HG02970 (cell line): ENCODE measurements at regions not wholly inside any gene's neighbourhood (a gene's known extent, or its start where the extent isn't known, plus 50 kb on each side); places are given as distances from the start of the nearest gene placed in this dataset.
"Not testable (repeated sequence)": the region's sequence is repeated elsewhere in the genome, so short reads cannot be mapped to it uniquely, and the experiment has no call there.

Experiments
- ATAC-seq: cut with Tn5 transposase; IDR thresholded peaks from one replicate; pipeline ENCODE4 v1.9.1; 2021; ENCODE audit warnings: mild to moderate bottlenecking, moderate library complexity, moderate number of reproducible peaks; ENCODE audit not compliant: unreplicated experiment, low FRiP score

DNA sequence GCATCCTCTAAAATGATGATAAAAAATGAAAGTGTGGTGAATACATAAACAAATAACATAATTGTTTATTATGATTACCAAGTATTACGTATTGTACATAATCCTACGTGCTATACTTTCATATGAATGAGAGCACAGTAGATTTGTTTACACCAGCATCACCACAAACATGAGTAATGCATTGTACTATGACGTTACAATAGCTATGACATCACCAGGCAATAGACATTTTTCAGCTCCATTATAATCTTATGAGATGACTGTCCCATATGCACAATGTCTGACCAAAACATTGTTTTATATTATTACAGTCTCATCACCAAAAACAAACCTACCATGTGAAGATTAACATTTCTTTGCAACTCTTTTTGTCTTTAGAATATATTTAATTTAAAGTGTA lies 225.7 kb upstream of the TENT5A start:
- ATAC-seq, result no peak

DNA sequence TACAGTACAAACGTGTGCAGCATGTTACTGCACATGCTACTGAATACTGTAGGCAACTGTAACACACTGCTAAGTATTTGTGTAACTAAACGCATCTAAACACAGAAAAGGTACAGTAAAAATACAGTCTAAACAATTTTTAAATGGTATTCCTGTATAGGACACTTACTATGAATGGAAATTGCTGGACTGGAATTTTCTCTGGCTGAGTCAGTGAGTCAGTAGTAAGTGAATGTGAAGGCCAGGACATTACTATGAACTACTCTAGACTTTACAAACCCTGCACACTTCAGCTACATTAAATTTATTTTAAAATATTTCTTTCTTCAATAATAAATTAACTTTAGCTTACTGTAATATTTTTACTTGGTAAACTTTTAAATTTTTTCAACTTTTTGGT lies 225.0 kb upstream of the TENT5A start:
- ATAC-seq, result no peak

DNA sequence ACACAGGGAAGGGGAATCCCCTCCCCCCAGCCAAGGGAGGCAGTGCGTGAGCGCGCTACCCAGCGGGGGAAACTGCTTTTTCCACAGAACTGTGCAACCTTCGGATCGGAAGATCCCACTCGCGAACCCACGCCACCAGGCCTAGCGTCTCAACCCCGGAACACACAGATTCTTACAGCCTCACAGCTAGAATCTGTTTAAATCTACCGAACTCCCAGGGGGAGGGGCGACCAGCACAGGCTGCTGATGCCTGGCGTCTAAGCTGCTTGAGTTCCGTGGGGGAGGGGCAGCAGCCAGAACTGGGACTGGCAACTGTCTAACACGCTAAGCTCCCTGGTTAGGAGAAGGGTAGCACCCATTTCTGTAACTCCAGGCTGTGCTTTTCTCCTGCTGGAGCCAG lies 217.3 kb upstream of the TENT5A start:
- ATAC-seq, result no peak

DNA sequence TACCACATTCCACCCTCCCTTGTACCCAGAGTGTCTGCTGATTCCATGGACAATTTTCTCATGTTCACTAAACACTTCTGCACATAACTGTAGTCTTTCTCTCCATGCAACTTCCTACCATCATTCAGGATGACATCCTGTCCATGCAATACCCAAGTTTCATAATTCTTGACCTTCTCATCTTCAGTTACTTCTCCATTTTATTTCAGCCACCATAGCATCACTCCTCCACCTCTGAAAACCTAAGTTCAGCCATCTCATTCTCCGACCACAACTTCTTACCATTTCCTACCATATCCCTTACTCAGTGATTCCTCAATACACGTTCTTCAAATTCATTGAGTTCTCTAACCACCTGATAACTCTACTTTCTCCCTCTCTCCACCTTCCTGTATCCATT lies 216.5 kb upstream of the TENT5A start:
- ATAC-seq, result no peak

DNA sequence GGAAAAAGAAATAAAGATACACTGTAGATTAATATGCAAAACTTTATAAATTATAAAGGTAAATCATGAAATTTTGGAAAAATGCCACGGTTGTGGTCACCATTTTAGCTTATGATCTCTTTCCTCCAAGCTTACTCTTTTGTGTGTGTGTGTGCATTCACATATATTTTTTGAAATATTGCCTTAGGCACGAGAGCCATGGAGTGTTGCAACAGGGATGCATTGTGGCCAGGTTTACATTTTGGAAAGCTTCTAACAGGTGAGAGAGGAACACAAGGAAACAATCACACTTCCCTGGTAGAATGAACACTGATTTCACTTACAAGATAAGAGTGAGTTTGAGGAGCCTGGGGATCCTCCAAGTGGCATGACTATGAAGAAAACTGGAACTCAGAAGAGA lies 214.5 kb upstream of the TENT5A start:
- ATAC-seq, result no peak

DNA sequence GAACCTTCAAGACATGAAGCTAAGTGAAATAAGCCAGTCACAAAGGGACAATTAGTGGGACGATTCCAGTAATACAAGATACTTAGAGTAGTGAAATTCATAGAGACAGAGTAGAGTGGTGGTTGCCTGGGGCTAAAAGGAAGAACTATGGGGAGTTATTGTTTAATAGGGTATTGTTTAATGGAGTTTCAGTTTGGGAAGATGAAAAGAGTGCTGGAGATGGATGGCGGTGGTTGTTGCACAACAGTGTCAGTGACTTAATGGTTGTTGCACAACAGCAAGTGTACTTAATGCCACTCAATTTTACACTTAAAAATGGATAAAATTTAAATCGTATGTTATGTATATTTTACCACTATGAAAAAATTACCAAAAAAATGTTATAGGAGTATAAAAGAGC lies 209.7 kb upstream of the TENT5A start:
- ATAC-seq, result no peak

DNA sequence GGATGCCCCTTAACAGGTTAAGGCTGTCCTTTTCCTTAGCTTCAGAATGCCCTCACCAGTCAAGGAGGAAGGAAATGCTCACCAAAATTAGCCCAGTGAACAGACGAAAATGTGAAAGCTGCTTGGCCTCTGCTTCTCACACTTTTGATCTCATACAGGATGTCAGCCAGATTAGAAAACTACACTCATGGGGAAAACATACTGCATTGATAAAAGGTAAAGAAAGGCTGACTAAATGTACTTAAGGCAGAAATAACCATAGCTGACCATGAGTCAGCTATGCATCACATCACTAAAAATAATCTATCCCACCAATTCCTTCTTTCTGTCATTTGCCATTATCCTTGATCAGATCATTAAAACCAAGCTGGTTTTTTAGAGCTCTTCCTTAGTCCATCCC lies 198.4 kb upstream of the TENT5A start:
- no peak for ATAC-seq

DNA sequence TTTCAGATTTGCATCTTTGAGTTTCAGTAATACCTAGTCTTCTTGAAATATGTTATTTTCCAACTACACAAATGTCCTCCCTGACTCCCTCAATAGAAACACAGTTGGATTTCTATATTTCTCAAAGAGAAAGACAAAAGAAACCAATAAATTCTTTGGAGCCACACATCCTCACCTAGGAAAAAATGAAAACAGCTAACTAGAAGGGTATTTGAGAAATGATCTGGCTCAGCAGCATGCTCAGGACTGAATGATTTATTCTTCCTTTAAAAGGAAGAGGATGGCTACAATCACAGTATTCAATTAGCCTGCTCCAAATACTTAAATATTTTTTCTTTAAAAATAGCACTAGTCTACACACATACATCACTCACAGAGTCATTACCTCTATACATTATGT lies 196.4 kb upstream of the TENT5A start:
- no peak for ATAC-seq

DNA sequence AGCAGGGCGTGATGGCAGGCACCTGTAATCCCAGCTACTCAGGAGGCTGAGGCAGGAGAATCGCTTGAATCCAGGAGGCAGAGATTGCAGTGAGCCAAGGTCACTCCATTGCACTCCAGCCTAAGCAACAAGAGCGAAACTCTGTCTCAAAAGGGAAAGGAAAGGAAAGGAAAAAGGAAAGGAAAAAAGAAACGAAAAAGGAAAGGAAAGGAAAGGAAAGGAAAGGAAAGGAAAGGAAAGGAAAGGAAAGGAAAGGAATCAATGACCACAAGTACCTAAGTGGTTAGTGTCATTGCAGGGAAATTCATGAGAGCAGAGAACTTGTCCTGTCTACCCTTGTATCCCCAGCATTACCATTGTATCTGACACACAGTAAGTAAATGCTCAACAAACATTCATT lies 195.7 kb upstream of the TENT5A start:
- not testable (repeated sequence) for ATAC-seq

DNA sequence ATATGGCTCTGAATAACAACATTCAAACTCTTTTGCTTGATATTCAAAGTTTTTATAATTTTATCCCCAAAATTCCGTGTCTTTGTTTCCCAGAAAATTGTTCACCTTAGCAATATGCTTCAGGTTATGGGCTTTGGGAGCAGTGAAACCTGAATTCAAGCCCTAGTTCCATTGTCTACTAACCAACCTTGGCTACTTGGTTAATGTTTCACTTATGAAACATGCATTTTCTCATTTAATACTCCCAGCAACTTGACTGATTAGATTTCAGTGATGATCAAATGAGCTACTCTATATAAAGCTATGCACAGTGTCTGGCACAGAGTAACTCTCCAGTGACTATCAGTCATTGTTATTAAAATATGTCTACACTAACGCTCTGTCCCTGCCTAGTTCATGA lies 192.2 kb upstream of the TENT5A start:
- ATAC-seq, result no peak

DNA sequence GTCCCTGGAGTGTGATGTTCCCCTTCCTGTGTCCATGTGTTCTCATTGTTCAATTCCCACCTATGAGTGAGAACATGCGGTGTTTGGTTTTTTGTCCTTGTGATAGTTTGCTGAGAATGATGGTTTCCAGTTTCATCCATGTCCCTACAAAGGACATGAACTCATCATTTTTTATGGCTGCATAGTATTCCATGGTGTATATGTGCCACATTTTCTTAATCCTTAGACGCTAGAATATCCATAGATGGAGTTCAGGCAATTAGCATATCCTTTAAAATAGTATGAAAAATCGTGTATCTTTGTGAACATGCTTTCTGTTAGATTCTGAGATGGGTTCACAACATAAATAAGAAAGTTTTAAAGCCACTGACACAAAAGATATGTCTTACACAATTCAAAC lies 190.4 kb upstream of the TENT5A start:
- not testable (repeated sequence) for ATAC-seq

DNA sequence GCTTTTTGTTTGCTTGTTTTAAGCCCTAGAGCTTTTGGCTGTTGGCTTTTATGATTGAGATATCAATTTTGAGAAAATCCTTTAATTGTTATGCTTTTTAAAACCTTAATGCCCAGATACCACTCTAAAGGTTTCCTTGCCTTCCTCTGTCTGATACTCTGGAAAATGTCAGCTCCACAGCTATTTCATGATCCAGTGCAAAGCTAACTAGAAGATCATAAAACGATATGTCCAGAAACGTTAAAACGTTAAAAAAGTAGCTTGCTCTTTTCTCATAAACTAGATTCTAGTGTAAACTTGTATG lies 189.5 kb upstream of the TENT5A start:
- no peak for ATAC-seq

DNA sequence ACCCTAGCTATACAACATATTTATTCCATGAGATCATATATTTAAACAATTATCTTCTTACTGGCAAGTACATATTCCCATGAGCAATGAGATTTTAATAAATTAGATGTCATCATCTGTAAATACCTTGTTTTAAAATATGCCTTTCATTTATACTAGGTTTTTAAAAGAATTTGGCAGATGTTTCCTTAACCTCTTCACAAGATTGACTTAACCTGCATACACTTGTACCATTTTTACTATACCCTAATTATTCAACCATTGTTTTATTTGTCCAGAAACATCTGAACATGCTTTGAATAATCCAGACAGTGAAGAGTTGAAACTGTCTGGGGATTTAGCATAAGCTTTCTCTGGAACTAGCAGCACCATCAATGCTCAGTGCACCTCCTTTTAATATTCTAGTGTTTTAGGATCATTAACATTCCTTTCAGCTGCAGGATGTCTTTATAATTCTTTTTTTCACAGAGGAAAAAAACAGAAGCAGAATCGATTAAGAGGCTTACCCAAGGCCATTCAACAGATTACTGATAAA lies 188.0 kb upstream of the TENT5A start:
- ATAC-seq, result no peak

DNA sequence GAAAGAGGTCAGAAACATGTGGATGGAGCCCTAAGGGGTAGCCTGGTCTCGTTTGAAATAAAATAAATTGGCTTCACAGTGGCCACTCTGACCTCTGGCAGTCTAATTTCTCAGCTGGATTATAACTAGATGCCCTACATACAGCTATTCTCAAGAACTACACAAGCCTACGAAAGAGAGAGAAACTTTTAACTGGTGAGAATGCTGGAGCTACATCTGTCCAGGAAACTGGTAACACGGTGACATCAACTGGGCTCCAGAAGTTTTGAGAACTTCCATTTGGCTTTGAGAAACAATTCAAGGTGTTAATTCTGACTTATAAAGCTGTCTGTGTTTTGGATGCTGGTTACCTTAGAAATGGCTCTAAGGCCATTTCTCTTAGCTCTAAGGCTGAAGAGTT lies 187.3 kb upstream of the TENT5A start:
- no peak for ATAC-seq

DNA sequence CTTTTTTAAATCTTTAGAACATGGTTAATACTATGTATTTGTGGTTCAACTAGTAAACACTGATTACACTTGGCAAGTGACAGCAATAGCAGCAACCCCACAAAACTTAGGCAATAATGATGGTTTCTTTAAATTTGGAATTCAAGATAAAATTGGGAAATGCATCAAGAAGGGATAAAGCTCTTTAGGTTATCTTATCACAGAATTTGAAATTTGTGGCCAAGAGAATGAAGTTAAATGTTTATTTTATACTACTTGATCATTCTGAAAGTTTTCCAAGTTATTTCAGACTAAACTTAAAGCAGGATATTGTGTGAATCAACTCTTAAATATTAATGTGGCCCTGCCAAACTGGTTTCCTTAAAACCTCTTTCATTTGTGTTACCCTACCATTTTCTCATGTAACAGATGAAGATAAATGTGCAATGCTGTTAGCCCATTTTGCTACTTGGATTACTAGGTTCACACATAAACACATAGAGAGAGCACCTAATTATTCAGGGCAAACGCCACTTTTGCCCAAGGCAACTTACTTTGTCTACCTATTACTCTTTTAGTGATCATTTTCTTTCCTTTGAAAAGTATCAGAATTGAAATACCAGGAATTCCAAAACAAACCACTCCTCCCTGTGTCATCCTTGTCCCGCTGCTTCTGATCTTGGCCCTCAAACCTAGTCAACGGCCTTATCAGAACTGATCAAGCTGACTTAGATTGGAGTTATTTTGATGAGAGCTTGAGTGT lies 186.7 kb upstream of the TENT5A start:
- ATAC-seq, result no peak

DNA sequence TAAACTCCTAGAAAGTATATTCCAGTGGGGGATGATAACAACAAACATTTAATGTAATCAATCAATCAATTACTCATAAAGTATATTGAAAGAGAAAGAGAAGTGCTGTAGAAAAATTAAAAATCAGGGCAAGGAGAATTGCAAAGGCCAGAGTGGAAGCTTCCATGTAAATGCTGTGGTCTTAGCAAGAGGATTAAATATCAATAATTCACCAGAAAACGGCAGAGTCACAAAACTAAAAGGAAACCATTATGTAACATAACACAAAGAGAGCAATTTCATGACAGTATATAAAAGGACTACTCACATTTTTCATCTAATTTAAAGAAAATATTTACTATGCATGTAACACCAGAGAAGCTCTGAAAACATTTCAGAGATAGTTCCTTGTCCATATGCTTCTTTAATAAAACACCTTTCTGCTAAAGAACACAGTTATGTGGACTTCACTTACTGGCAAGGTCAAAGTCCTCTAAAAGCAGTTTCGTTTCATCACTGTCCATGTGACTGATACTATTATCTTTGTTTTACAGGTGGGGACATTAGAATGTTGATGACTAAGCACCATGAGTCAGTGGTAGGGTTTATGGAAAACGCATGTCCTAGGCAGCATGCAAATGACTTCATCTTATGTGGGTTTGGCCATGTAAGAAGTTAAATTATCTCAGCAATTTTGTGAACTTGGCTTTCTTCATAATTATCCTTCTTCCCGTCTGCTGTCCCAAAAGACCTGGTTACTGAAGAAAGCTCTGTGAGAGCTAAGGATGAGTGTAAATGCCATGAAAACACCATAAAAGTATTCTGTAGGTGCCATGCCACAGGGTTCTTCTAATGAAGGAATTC lies 185.8 kb upstream of the TENT5A start:
- peak; percentile 80 for ATAC-seq

DNA sequence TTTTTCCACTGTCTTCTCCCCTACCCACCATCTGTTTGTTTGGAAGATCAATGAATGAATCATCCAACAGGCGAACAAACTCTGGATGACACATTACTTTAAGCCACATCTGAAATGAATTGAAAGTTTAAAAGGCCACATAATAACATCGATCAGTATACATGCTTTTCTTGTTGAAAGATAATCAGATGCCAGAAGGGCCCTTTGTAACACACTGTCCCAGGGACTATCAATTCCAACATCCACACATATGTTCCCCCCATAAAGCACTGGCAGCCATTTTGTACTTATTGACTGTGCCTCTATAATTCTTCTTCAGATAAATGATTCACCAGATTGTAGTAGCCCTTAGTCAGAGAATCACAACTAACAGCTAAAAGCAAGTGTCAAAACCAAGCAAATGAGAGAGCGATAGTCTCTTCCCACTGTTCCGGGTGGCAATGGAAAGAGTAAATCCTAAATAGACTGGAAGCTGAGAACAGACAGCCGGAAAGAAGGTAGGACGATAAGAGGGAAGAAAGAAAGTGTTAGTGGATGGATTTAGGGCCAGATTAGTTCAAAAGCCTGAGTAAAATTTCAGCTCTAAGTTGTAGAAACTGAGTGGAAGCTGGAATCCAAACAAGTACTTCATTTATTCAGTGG lies 184.9 kb upstream of the TENT5A start:
- ATAC-seq, result no peak

DNA sequence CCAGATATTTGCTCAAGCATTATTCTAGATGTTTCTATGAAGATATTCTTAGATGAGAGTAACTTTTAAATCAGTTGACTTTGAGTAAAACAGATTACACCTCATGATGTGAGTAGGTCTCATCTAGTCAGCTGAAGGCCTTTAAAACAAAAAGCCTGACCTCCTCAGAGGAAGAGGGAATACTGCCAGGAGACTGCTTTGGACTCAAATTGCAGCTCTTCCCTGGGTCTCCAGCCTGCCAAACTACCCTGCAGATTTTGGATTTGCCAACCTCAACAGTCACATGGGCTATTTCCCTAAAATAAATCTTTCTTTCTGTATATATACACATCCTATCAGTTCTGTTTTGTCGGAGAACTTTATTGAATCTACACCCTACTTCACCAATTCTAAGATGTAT lies 182.5 kb upstream of the TENT5A start:
- ATAC-seq, result no peak

DNA sequence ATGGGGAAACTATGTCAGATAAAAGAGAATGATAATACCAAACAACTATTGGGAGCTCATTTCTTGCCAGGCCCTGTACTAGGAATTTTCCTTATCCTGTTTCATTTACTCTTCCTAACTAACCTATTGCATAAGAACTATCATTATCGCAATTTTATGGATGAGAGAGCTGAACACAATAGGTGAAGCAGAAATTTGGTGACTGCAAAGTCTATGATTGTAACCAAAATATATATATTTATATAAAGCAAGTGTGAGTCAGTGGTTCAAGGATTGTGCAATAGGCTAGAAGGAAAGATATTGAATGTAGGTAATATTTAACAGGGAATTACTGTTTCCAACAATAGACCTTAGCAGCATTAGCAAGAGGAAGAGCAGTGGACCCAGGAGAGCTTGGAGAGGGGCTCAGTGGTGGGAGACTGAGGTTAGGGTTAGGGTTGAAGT lies 181.1 kb upstream of the TENT5A start:
- ATAC-seq, result no peak

DNA sequence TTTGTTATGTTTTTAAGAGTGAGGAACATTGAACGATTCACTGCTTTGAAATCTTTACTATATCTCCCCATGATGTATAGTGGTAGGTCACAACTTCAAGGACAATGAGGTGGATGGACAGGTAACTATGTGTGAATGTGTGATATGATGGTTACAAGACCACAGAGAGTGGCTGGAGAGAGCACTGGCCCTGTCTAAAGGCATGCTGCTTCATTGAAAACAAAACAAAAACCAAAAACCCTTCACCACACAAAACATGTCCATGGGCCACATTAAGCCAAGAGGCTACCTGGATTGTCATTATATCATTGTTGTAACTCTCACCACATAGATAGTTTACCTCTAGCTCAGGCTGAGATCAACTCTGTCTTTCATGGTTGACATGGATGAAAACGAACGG lies 180.6 kb upstream of the TENT5A start:
- ATAC-seq, result no peak

DNA sequence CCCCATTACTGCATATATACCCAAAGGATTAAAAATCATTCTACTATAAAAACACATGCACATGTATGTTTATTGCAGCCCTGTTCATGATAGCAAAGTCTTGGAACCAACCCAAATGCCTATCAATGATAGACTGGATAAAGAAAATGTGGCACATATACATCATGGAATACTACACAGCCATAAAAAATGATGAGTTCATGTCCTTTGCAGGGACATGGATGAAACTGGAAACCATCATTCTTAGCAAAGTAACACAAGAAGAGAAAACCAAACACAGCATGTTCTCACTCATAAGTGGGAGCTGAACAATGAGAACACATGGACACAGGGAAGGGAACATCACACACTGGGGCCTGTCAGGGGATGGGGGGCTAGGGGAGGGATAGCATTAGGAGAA lies 180.0 kb upstream of the TENT5A start:
- ATAC-seq, result not testable (repeated sequence)
